GM23338 (cell line): ENCODE measurements at regions not wholly inside any gene's neighbourhood (a gene's known extent, or its start where the extent isn't known, plus 50 kb on each side); places are given as distances from the start of the nearest gene placed in this dataset.

ENCODE experiments used
- CREB1 ChIP-seq: fragments of 250-450 bp; sonication (Bioruptor Pico); IDR thresholded peaks from 2 replicates; pipeline ENCODE4 v1.5.0; 2020; ENCODE audit warnings: low read depth, mild to moderate bottlenecking, moderate library complexity
- ETS1 ChIP-seq: IDR thresholded peaks from 2 replicates; pipeline ENCODE4 v1.6.1; 2016; ENCODE audit warnings: antibody characterized with exemption
- NANOG ChIP-seq: IDR thresholded peaks from 2 replicates; pipeline ENCODE4 v1.6.1; 2016; ENCODE audit warnings: antibody characterized with exemption, borderline replicate concordance
- POLR2AphosphoS5 ChIP-seq: IDR thresholded peaks from 2 replicates; pipeline ENCODE4 v1.6.1; 2016; ENCODE audit warnings: antibody characterized with exemption, low read depth
- ZNF462 ChIP-seq: fragments of 250-450 bp; sonication (Bioruptor Pico); IDR thresholded peaks from 2 replicates; pipeline ENCODE4 v1.5.0; 2020; ENCODE audit warnings: mild to moderate bottlenecking, moderate library complexity
- TF ChIP-seq, protein P1 (sequence below): IDR thresholded peaks from one replicate; pipeline ENCODE4 v1.6.1; 2018; ENCODE audit warnings: antibody characterized with exemption; ENCODE audit not compliant: unreplicated experiment
- TF ChIP-seq, protein P2 (sequence below), 2 experiments: fragments of 200-600 bp in 1 of 2; sonication (generic) in 1 of 2; conservative IDR thresholded peaks; 2 replicates each; pipeline versions ENCODE4 v1.5.1 to v1.6.1; 2016 to 2017; ENCODE audit warnings: antibody characterized with exemption in 2 of 2, low read depth in 2 of 2, mild to moderate bottlenecking in 2 of 2, moderate library complexity in 1 of 2

DNA sequence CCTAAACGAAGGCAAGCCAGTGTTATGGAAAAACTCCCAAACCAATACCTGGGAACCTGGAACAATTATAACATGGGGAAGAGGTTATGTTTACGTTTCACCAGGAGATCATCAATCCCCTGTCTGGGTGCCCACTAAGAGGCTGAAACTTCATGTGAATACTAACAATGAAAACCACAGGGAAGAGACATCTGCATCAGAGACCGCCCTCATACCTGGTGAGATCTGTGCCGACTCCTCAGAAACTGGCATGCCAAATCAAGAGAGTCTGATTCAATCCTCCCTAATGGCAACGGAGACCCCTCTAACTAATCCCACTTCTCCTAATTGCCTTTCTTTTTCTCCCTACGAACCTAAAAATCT is 163.2 kb downstream of the IER5 start:
- TF ChIP-seq, protein P1, sequence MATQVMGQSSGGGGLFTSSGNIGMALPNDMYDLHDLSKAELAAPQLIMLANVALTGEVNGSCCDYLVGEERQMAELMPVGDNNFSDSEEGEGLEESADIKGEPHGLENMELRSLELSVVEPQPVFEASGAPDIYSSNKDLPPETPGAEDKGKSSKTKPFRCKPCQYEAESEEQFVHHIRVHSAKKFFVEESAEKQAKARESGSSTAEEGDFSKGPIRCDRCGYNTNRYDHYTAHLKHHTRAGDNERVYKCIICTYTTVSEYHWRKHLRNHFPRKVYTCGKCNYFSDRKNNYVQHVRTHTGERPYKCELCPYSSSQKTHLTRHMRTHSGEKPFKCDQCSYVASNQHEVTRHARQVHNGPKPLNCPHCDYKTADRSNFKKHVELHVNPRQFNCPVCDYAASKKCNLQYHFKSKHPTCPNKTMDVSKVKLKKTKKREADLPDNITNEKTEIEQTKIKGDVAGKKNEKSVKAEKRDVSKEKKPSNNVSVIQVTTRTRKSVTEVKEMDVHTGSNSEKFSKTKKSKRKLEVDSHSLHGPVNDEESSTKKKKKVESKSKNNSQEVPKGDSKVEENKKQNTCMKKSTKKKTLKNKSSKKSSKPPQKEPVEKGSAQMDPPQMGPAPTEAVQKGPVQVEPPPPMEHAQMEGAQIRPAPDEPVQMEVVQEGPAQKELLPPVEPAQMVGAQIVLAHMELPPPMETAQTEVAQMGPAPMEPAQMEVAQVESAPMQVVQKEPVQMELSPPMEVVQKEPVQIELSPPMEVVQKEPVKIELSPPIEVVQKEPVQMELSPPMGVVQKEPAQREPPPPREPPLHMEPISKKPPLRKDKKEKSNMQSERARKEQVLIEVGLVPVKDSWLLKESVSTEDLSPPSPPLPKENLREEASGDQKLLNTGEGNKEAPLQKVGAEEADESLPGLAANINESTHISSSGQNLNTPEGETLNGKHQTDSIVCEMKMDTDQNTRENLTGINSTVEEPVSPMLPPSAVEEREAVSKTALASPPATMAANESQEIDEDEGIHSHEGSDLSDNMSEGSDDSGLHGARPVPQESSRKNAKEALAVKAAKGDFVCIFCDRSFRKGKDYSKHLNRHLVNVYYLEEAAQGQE: no peak
- TF ChIP-seq, protein P2, sequence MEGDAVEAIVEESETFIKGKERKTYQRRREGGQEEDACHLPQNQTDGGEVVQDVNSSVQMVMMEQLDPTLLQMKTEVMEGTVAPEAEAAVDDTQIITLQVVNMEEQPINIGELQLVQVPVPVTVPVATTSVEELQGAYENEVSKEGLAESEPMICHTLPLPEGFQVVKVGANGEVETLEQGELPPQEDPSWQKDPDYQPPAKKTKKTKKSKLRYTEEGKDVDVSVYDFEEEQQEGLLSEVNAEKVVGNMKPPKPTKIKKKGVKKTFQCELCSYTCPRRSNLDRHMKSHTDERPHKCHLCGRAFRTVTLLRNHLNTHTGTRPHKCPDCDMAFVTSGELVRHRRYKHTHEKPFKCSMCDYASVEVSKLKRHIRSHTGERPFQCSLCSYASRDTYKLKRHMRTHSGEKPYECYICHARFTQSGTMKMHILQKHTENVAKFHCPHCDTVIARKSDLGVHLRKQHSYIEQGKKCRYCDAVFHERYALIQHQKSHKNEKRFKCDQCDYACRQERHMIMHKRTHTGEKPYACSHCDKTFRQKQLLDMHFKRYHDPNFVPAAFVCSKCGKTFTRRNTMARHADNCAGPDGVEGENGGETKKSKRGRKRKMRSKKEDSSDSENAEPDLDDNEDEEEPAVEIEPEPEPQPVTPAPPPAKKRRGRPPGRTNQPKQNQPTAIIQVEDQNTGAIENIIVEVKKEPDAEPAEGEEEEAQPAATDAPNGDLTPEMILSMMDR (conservative IDR thresholded peaks at IDR 0.05; ENCODE audit: low read depth in 2 of 2): no peak
- TF ChIP-seq ETS1 (no peak), CREB1 (no peak), NANOG (no peak), ZNF462 (CRISPR knock-in tag) (peak; percentile 45; the same call in 1 of the 2 replicates), POLR2AphosphoS5 (no peak)
